ENCODE measurements at regions not wholly inside any gene's neighbourhood (a gene's known extent, or its start where the extent isn't known, plus 50 kb on each side); places are given as distances from the start of the nearest gene placed in this dataset.

DNA sequence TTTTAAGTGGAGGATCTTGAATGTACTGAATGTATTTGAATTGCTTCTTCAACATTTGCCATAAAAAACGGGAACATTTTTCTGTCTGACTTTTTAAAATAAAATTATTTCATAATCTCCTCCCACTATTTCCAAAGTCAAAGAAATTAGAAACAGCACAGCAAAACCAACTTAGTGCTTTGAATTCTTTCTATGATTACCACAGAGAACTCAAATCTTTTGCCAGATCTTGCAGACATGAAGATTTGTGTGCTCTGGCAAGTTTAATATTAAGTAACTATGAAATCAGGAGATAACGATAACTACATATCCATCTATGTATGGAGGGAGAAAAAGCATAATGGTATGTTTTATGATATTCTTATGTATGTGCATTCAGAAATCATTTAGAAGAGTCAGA is 982.2 kb downstream of the PCDH7 start:
- CTCF ChIA-PET (ENCODE audit: partially characterized antibody) = no interaction called here
- Mint-ChIP-seq H3K4me3 (no peak overlapping the region), H3K27ac (no peak overlapping the region), H3K9me3 (peaks cover 0 to 21% (median 8%) of the 10 kb centered on the region in 8 donors), H3K4me1 (no peaks in the 10 kb centered on the region), H3K36me3 (no peaks in the 10 kb centered on the region), H3K27me3 (no peaks in the 10 kb centered on the region)
- no peak overlapping the region for H3K27ac ChIP-seq (ENCODE audit: low read depth, low read length)
- POLR2A ChIA-PET (ENCODE audit: partially characterized antibody) = no interaction called here
- no peaks in the 10 kb centered on the region for H3K4me1 ChIP-seq (ENCODE audit: insufficient read depth, low read length)
- H3K27me3 ChIP-seq (ENCODE audit: insufficient read depth, low read length) = no peaks in the 10 kb centered on the region
- H3K9me3 ChIP-seq (ENCODE audit: control insufficient read depth in 1 of 2, low read length in 2 of 2) = peaks cover 0 to 5% of the 10 kb centered on the region in 2 donors
- intact Hi-C loops (cut with micrococcal nuclease) = no loop called here
- H3K4me3 ChIP-seq (ENCODE audit: low read length in 2 of 2) = no peak overlapping the region
- H3K36me3 ChIP-seq (ENCODE audit: insufficient read depth, low read length) = no peaks in the 10 kb centered on the region
- no peak for DNase-seq

DNA sequence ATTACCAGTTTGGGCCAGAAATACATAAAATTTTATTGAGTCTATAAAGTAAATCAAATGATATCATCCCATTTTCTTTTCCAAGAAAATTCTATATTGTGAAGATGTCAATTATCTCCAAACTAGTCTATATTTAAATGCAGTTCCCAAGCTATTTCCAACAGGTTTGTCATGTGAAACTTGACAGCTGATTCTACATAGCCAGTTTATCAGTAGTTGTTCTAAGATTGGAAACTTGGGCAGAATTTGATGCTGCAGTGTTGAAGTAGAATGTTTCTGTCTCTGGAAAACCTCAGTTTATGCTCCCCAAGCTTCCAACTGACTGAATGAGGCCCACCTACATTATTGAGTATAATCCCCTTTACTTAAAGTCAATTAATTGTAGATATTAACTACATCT is 994.1 kb downstream of the PCDH7 start:
- intact Hi-C loops (cut with micrococcal nuclease) = no loop called here
- no peaks in the 10 kb centered on the region for H3K4me1 ChIP-seq (ENCODE audit: insufficient read depth, low read length)
- H3K4me3 ChIP-seq (ENCODE audit: low read length in 2 of 2) = no peak overlapping the region
- H3K27ac ChIP-seq (ENCODE audit: low read depth, low read length) = no peak overlapping the region
- H3K9me3 Mint-ChIP-seq = peaks cover 0 to 17% (median 4%) of the 10 kb centered on the region in 8 donors
- CTCF ChIA-PET (ENCODE audit: partially characterized antibody) = no interaction called here
- H3K4me1 Mint-ChIP-seq = no peaks in the 10 kb centered on the region
- H3K27ac Mint-ChIP-seq = no peak overlapping the region
- H3K36me3 Mint-ChIP-seq = no peaks in the 10 kb centered on the region
- no peak overlapping the region for H3K4me3 Mint-ChIP-seq
- no peaks in the 10 kb centered on the region for H3K36me3 ChIP-seq (ENCODE audit: insufficient read depth, low read length)
- DNase-seq = no peak
- H3K9me3 ChIP-seq (ENCODE audit: control insufficient read depth in 1 of 2, low read length in 2 of 2) = no peaks in the 10 kb centered on the region
- H3K27me3 ChIP-seq (ENCODE audit: insufficient read depth, low read length) = no peaks in the 10 kb centered on the region
- H3K27me3 Mint-ChIP-seq = no peaks in the 10 kb centered on the region
- POLR2A ChIA-PET (ENCODE audit: partially characterized antibody) = no interaction called here

DNA sequence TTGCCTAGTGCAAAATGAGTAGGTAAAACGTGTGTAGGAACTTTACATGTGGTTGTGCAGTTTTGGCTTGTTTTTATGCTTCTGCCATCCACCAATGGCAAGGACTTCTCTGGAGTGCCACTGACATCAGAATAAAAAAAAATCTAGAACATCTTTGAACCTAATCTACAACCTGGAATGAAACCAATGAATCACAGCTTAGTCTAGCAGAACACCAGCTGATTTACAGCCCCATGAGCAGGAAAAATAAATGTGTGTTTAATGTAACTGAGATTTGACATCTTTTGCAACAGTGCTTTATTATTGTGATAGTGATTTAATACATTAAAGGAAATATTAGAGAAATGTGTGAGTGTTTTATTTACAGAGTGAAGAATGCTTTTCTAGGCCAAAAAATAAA is 995.1 kb downstream of the PCDH7 start:
- DNase-seq = no peak
- no peaks in the 10 kb centered on the region for H3K4me1 Mint-ChIP-seq
- no peak overlapping the region for H3K27ac Mint-ChIP-seq
- Histone ChIP-seq H3K4me1 (ENCODE audit: insufficient read depth, low read length) (no peaks in the 10 kb centered on the region), H3K27ac (ENCODE audit: low read depth, low read length) (no peak overlapping the region), H3K9me3 (ENCODE audit: control insufficient read depth in 1 of 2, low read length in 2 of 2) (no peaks in the 10 kb centered on the region), H3K36me3 (ENCODE audit: insufficient read depth, low read length) (no peaks in the 10 kb centered on the region), H3K27me3 (ENCODE audit: insufficient read depth, low read length) (no peaks in the 10 kb centered on the region), H3K4me3 (ENCODE audit: low read length in 2 of 2) (no peak overlapping the region)
- CTCF ChIA-PET (ENCODE audit: partially characterized antibody) = no interaction called here
- H3K27me3 Mint-ChIP-seq = no peaks in the 10 kb centered on the region
- no peaks in the 10 kb centered on the region for H3K36me3 Mint-ChIP-seq
- peaks cover 0 to 19% (median 4%) of the 10 kb centered on the region in 8 donors for H3K9me3 Mint-ChIP-seq
- POLR2A ChIA-PET (ENCODE audit: partially characterized antibody) = no interaction called here
- H3K4me3 Mint-ChIP-seq = no peak overlapping the region
- intact Hi-C loops (cut with micrococcal nuclease) = no loop called here

DNA sequence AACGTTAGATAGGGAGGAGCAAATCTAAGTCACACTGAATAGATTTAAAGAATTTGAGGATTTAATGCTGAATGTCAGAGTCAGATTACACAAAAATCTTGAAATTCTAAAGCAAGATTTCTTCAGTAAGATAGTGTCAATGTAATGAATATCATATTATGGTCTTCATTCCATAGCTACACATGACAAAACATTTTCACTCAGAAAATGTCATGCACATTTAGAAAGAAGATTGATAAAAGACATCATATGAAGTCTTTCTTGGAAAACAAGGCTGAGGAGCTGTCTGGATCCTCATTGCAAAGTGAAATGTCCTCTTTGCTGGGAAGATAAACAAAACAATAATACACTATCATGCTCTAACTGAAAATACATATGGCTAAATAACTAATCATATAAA is 1006.9 kb downstream of the PCDH7 start:
- POLR2A ChIA-PET (ENCODE audit: partially characterized antibody) = no interaction called here
- Histone ChIP-seq H3K9me3 (ENCODE audit: control insufficient read depth in 1 of 2, low read length in 2 of 2) (no peaks in the 10 kb centered on the region), H3K27ac (ENCODE audit: low read depth, low read length) (no peak overlapping the region), H3K4me3 (ENCODE audit: low read length in 2 of 2) (no peak overlapping the region), H3K27me3 (ENCODE audit: insufficient read depth, low read length) (no peaks in the 10 kb centered on the region), H3K4me1 (ENCODE audit: insufficient read depth, low read length) (no peaks in the 10 kb centered on the region), H3K36me3 (ENCODE audit: insufficient read depth, low read length) (no peaks in the 10 kb centered on the region)
- no peaks in the 10 kb centered on the region for H3K27me3 Mint-ChIP-seq
- intact Hi-C loops (cut with micrococcal nuclease) = no loop called here
- no peak for DNase-seq
- H3K4me1 Mint-ChIP-seq = no peaks in the 10 kb centered on the region
- CTCF ChIA-PET (ENCODE audit: partially characterized antibody) = no interaction called here
- no peak overlapping the region for H3K4me3 Mint-ChIP-seq
- H3K27ac Mint-ChIP-seq = no peak overlapping the region
- peaks cover 0 to 11% (median 4%) of the 10 kb centered on the region in 8 donors for H3K9me3 Mint-ChIP-seq
- H3K36me3 Mint-ChIP-seq = no peaks in the 10 kb centered on the region

DNA sequence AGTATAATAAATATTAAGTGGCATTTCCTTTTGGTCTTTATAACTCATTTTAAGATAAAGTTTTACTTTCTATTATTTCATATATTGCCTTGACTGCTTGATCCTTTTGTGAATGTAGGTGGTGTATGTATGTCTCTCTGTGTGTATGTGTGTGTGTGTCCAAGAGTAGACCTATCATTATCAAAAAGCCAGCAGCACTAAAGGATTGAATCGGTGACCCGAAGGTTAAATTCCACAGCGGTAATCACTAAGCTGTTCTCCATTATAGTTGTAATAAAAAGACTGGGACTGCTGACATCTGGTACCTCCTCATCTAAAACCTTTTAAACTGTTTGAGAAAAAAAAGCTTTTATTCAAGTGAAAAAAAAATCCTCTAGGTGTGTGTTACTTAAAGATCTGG is 1014.8 kb downstream of the PCDH7 start:
- Mint-ChIP-seq H3K4me1 (no peaks in the 10 kb centered on the region), H3K9me3 (peaks cover 3 to 14% (median 10%) of the 10 kb centered on the region in 8 donors), H3K36me3 (no peaks in the 10 kb centered on the region), H3K27ac (no peak overlapping the region), H3K4me3 (no peak overlapping the region), H3K27me3 (no peaks in the 10 kb centered on the region)
- H3K9me3 ChIP-seq (ENCODE audit: control insufficient read depth in 1 of 2, low read length in 2 of 2) = no peaks in the 10 kb centered on the region
- no peaks in the 10 kb centered on the region for H3K27me3 ChIP-seq (ENCODE audit: insufficient read depth, low read length)
- ChIA-PET CTCF (ENCODE audit: partially characterized antibody) (no interaction called here), POLR2A (ENCODE audit: partially characterized antibody) (no interaction called here)
- H3K36me3 ChIP-seq (ENCODE audit: insufficient read depth, low read length) = no peaks in the 10 kb centered on the region
- no peak for DNase-seq
- H3K27ac ChIP-seq (ENCODE audit: low read depth, low read length) = no peak overlapping the region
- intact Hi-C loops (cut with micrococcal nuclease) = no loop called here
- no peaks in the 10 kb centered on the region for H3K4me1 ChIP-seq (ENCODE audit: insufficient read depth, low read length)
- no peak overlapping the region for H3K4me3 ChIP-seq (ENCODE audit: low read length in 2 of 2)

DNA sequence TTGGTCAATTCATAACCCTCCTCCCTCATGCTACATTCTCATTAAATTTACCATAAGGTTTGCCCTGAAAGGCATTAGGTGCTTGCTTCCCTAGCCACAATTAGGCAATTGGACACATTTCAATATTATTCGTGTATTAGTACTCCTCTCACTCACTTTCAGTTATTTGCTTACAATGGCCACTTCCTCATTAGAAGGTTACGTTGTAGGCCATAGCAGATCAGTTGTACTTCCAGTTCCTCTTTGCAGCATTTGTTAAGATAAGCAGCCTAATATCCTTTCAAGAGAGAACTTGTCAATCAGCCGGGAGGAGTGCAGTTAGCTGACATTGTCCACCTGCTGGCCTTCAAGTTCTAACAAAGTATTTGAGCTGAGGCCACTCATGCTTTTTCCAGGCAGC is 1017.2 kb downstream of the PCDH7 start:
- Histone ChIP-seq H3K27me3 (ENCODE audit: insufficient read depth, low read length) (no peaks in the 10 kb centered on the region), H3K9me3 (ENCODE audit: control insufficient read depth in 1 of 2, low read length in 2 of 2) (no peaks in the 10 kb centered on the region), H3K4me3 (ENCODE audit: low read length in 2 of 2) (no peak overlapping the region), H3K36me3 (ENCODE audit: insufficient read depth, low read length) (no peaks in the 10 kb centered on the region), H3K27ac (ENCODE audit: low read depth, low read length) (no peak overlapping the region), H3K4me1 (ENCODE audit: insufficient read depth, low read length) (no peaks in the 10 kb centered on the region)
- ChIA-PET CTCF (ENCODE audit: partially characterized antibody) (no interaction called here), POLR2A (ENCODE audit: partially characterized antibody) (no interaction called here)
- Mint-ChIP-seq H3K27ac (no peak overlapping the region), H3K27me3 (no peaks in the 10 kb centered on the region), H3K4me3 (no peak overlapping the region), H3K4me1 (no peaks in the 10 kb centered on the region), H3K9me3 (peaks cover 2 to 19% (median 8%) of the 10 kb centered on the region in 8 donors), H3K36me3 (no peaks in the 10 kb centered on the region)
- DNase-seq = no peak
- intact Hi-C loops (cut with micrococcal nuclease) = no loop called here

DNA sequence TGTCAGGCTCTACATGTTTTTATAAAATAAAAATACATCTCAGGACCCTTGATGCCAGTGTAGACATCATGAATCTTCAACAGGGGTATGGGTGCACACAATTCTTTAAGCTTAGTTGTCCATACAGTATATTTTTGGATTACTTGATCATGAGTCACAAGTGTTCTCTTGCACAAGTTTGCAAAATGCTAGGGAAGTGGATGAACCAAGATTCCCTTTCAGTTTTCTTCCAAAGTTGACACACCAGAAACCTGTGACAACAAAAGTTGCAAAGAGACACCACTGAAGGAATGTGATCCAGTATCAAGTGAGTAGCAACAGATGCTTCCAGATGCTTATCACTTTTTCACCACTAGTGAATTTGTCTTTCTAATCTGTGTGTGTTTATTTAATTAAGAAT is 1021.2 kb downstream of the PCDH7 start:
- ChIA-PET CTCF (ENCODE audit: partially characterized antibody) (no interaction called here), POLR2A (ENCODE audit: partially characterized antibody) (no interaction called here)
- DNase-seq = no peak
- no peaks in the 10 kb centered on the region for H3K36me3 Mint-ChIP-seq
- no peaks in the 10 kb centered on the region for H3K9me3 ChIP-seq (ENCODE audit: control insufficient read depth in 1 of 2, low read length in 2 of 2)
- no peak overlapping the region for H3K27ac ChIP-seq (ENCODE audit: low read depth, low read length)
- no peak overlapping the region for H3K4me3 ChIP-seq (ENCODE audit: low read length in 2 of 2)
- no peak overlapping the region for H3K27ac Mint-ChIP-seq
- intact Hi-C loops (cut with micrococcal nuclease) = no loop called here
- no peaks in the 10 kb centered on the region for H3K4me1 Mint-ChIP-seq
- H3K9me3 Mint-ChIP-seq = peaks cover 0 to 17% (median 2%) of the 10 kb centered on the region in 8 donors
- H3K4me3 Mint-ChIP-seq = no peak overlapping the region
- H3K4me1 ChIP-seq (ENCODE audit: insufficient read depth, low read length) = no peaks in the 10 kb centered on the region
- no peaks in the 10 kb centered on the region for H3K27me3 ChIP-seq (ENCODE audit: insufficient read depth, low read length)
- H3K27me3 Mint-ChIP-seq = no peaks in the 10 kb centered on the region
- H3K36me3 ChIP-seq (ENCODE audit: insufficient read depth, low read length) = no peaks in the 10 kb centered on the region

DNA sequence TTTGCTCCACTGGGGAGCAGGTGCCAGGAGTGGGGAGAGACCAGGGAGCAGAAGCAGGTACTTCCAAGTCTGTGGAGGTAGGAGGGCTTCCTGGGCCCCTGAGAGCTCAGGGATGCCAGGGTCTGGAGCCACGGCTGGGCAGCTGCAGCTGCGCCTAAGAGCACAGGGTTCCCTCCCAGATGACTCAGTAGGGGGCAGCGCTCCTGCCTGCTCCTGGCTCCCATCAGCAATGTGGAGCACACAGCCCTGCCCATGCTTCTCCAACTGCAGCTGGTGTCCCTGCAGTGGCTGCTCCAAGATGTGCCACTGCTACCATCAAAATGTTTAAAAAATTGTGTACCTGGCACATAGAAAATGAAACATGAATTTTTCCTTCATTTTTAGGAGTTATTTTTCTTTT is 1028.2 kb downstream of the PCDH7 start:
- ChIA-PET POLR2A (ENCODE audit: partially characterized antibody) (no interaction called here), CTCF (ENCODE audit: partially characterized antibody) (no interaction called here)
- Mint-ChIP-seq H3K4me3 (no peak overlapping the region), H3K27ac (no peak overlapping the region), H3K36me3 (no peaks in the 10 kb centered on the region), H3K4me1 (no peaks in the 10 kb centered on the region), H3K9me3 (peaks cover 0 to 22% (median 14%) of the 10 kb centered on the region in 8 donors), H3K27me3 (no peaks in the 10 kb centered on the region)
- H3K9me3 ChIP-seq (ENCODE audit: control insufficient read depth in 1 of 2, low read length in 2 of 2) = no peaks in the 10 kb centered on the region
- no peaks in the 10 kb centered on the region for H3K27me3 ChIP-seq (ENCODE audit: insufficient read depth, low read length)
- no peaks in the 10 kb centered on the region for H3K36me3 ChIP-seq (ENCODE audit: insufficient read depth, low read length)
- no peak overlapping the region for H3K4me3 ChIP-seq (ENCODE audit: low read length in 2 of 2)
- no peak overlapping the region for H3K27ac ChIP-seq (ENCODE audit: low read depth, low read length)
- DNase-seq = no peak
- no peaks in the 10 kb centered on the region for H3K4me1 ChIP-seq (ENCODE audit: insufficient read depth, low read length)
- intact Hi-C loops (cut with micrococcal nuclease) = no loop called here
